Activated T-cell treated with anti-CD3 and anti-CD28 coated beads, Interleukin-2, amount 50 U/mL, for 72 hours (primary cell): ENCODE measurements at regions not wholly inside any gene's neighbourhood (a gene's known extent, or its start where the extent isn't known, plus 50 kb on each side); places are given as distances from the start of the nearest gene placed in this dataset.

Source experiments
- ATAC-seq, 2 donors: fragments of 150-1000 bp; cut with Tn5 transposase; replicated peaks in 1 of 2; 2 replicates each; pipeline ENCODE4 v1.10.0; 2021; ENCODE audit warnings: moderate library complexity in 2 of 2, mild to moderate bottlenecking in 1 of 2
- DNase-seq, 2 donors: peaks; one replicate each; pipeline ENCODE4 v3.0.0; 2021 to 2022; ENCODE audit warnings: mixed read lengths in 1 of 2
- H3K27ac Mint-ChIP-seq: one replicate; pipeline ENCODE4 v1.8.0; 2022; ENCODE audit warnings: mild to moderate bottlenecking, moderate library complexity, mixed read lengths
- H3K27me3 Mint-ChIP-seq: one replicate; pipeline ENCODE4 v1.8.0; 2022; ENCODE audit warnings: low read depth, mixed read lengths
- H3K36me3 Mint-ChIP-seq, 2 donors: one replicate each; pipeline ENCODE4 v1.8.0; 2022; ENCODE audit warnings: mixed read lengths in 2 of 2, mild to moderate bottlenecking in 1 of 2; ENCODE audit not compliant: insufficient read depth in 2 of 2
- H3K4me1 Mint-ChIP-seq: one replicate; pipeline ENCODE4 v1.8.0; 2022; ENCODE audit warnings: low read depth, mixed read lengths
- H3K4me3 Mint-ChIP-seq, 2 donors: one replicate each; pipeline ENCODE4 v1.8.0; 2022; ENCODE audit warnings: mild to moderate bottlenecking in 2 of 2, mixed read lengths in 2 of 2, moderate library complexity in 2 of 2
- H3K9me3 Mint-ChIP-seq, 2 donors: one replicate each; pipeline ENCODE4 v1.8.0; 2022; ENCODE audit warnings: mixed read lengths in 2 of 2

DNA sequence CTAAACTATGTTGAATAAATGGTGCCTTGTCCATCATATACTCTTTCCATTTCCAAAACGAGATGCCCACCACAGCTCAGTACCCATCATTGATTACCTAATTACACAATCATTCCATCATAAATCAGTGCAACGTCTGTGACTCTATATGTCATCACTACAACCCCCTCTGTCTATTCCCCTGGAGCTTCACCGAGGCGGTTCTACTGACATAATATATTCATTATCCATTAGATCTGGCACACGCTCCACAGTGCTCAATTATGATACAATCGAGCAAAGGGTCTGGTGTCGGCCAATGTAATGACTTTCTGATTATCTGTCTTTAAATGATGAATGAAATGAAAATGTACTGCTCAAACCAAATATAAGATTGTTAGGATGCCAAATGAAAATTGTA, 1737.7 kb upstream of the WWC1 start:
- Mint-ChIP-seq H3K27me3 (no peaks in the 10 kb centered on the region), H3K4me1 (no peaks in the 10 kb centered on the region), H3K36me3 (no peaks in the 10 kb centered on the region), H3K27ac (no peak overlapping the region), H3K4me3 (no peak overlapping the region), H3K9me3 (peaks cover 2 to 5% of the 10 kb centered on the region in 2 donors)
- DNase-seq (no peak), ATAC-seq (no peak)

DNA sequence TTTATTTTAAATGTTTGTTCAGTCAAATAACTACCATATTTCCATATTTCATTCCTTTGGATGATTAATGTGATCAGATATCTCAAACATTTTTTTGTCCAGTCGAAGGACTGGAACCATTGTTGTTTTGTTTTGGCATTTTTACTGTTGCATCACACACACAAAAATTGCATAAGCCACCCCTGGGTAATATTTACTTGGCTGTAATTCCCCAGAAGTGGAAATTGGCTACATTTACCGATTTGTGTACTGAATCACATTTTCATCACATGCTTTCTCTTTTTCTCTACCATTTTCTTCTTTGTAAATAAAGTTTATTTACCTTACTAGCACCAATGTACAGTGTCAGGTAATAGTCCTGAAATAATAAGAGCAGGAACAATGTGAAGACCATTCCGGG, 1729.7 kb upstream of the WWC1 start:
- no peaks in the 10 kb centered on the region for H3K27me3 Mint-ChIP-seq
- no peaks in the 10 kb centered on the region for H3K4me1 Mint-ChIP-seq
- no peaks in the 10 kb centered on the region for H3K36me3 Mint-ChIP-seq
- no peak overlapping the region for H3K4me3 Mint-ChIP-seq
- H3K9me3 Mint-ChIP-seq = peaks cover 9 to 13% of the 10 kb centered on the region in 2 donors
- no peak overlapping the region for H3K27ac Mint-ChIP-seq
- ATAC-seq (no peak), DNase-seq (no peak)

DNA sequence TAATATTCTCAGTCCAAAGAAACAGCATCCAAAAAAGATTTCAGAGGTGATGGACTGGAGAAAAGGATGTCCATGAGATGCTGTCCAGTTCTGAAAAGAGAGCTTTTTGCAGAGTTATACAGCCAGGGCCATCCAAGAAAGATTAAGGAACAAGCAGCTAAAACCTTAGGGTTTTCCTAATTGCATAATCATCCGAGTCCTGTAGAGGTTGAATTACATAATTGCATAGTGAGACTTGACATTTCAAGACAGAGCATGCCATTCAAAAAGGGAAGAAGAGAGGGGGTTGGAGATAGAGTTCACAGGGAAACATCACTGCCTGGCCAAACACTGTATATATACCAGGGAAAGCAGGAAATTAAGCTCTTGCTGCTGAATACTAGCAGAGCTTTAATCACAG, 1729.2 kb upstream of the WWC1 start:
- Mint-ChIP-seq H3K27me3 (no peaks in the 10 kb centered on the region), H3K4me3 (no peak overlapping the region), H3K27ac (no peak overlapping the region), H3K4me1 (no peaks in the 10 kb centered on the region), H3K36me3 (no peaks in the 10 kb centered on the region), H3K9me3 (peaks cover 9 to 13% of the 10 kb centered on the region in 2 donors)
- DNase-seq (no peak), ATAC-seq (no peak)

GRCh38 chr5:166566725-166567124, 1724.7 kb upstream of the WWC1 start:
- Mint-ChIP-seq H3K4me1 (no peaks in the 10 kb centered on the region), H3K4me3 (no peak overlapping the region), H3K9me3 (peaks cover 8 to 12% of the 10 kb centered on the region in 2 donors), H3K27ac (no peak overlapping the region), H3K36me3 (no peaks in the 10 kb centered on the region), H3K27me3 (no peaks in the 10 kb centered on the region)
- ATAC-seq (no peak), DNase-seq (no peak)

- Mint-ChIP-seq H3K36me3 (peaks cover 0 to 1% of the 10 kb centered on the region in 2 donors), H3K9me3 (peaks cover 10 to 12% of the 10 kb centered on the region in 2 donors), H3K4me3 (no peak overlapping the region), H3K27me3 (no peaks in the 10 kb centered on the region), H3K4me1 (no peaks in the 10 kb centered on the region), H3K27ac (no peak overlapping the region)
- ATAC-seq (no peak), DNase-seq (no peak)
Observed at GRCh38 chr5:166570865-166571264, 1720.6 kb upstream of the WWC1 start.

GRCh38 chr5:166571668-166572067, 1719.8 kb upstream of the WWC1 start:
- no peak overlapping the region for H3K27ac Mint-ChIP-seq
- peaks cover 0 to 1% of the 10 kb centered on the region in 2 donors for H3K36me3 Mint-ChIP-seq
- no peaks in the 10 kb centered on the region for H3K27me3 Mint-ChIP-seq
- H3K4me3 Mint-ChIP-seq = no peak overlapping the region
- ATAC-seq (no peak), DNase-seq (no peak)
- H3K4me1 Mint-ChIP-seq = no peaks in the 10 kb centered on the region
- peaks cover 10 to 12% of the 10 kb centered on the region in 2 donors for H3K9me3 Mint-ChIP-seq

- no peak for DNase-seq
- Mint-ChIP-seq H3K27ac (no peak overlapping the region), H3K36me3 (peaks cover 0 to 1% of the 10 kb centered on the region in 2 donors), H3K27me3 (no peaks in the 10 kb centered on the region), H3K4me3 (no peak overlapping the region), H3K9me3 (peaks cover 5 to 12% of the 10 kb centered on the region in 2 donors), H3K4me1 (no peaks in the 10 kb centered on the region)
- ATAC-seq = no peak
Observed at GRCh38 chr5:166576323-166576722, 1715.1 kb upstream of the WWC1 start.

GRCh38 chr5:166581826-166582225, 1709.6 kb upstream of the WWC1 start:
- no peaks in the 10 kb centered on the region for H3K27me3 Mint-ChIP-seq

DNA sequence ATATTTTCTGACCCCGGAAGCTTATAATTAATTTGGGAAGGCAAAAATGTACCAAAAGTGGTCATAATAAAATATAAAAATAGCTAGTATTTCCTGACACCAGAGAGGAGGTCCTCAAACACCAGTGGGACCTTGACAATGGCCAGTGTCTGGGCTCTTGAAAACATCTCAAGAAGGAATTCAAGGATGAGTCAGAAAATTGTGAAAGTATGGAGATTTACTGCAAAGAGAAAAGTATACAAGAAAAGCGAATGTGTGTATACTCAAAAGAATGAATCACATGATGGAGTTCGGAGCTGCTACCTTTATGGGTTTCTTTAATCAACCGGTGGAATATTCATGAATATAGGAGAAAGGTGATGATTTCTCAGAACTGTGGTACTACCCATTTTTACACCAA, 1709.0 kb upstream of the WWC1 start:
- ATAC-seq (no peak), DNase-seq (no peak)
- H3K27ac Mint-ChIP-seq = no peak overlapping the region
- no peaks in the 10 kb centered on the region for H3K27me3 Mint-ChIP-seq
- H3K4me3 Mint-ChIP-seq = no peak overlapping the region
- H3K4me1 Mint-ChIP-seq = no peaks in the 10 kb centered on the region
- peaks cover 6 to 13% of the 10 kb centered on the region in 2 donors for H3K9me3 Mint-ChIP-seq
- H3K36me3 Mint-ChIP-seq = no peaks in the 10 kb centered on the region

More at GRCh38 chr5:166581826-166582225, 1709.6 kb upstream of the WWC1 start:
- DNase-seq = no peak
- Mint-ChIP-seq H3K9me3 (peaks cover 6 to 13% of the 10 kb centered on the region in 2 donors), H3K27ac (no peak overlapping the region), H3K4me3 (no peak overlapping the region), H3K36me3 (no peaks in the 10 kb centered on the region), H3K4me1 (no peaks in the 10 kb centered on the region)
- ATAC-seq = no peak

DNA sequence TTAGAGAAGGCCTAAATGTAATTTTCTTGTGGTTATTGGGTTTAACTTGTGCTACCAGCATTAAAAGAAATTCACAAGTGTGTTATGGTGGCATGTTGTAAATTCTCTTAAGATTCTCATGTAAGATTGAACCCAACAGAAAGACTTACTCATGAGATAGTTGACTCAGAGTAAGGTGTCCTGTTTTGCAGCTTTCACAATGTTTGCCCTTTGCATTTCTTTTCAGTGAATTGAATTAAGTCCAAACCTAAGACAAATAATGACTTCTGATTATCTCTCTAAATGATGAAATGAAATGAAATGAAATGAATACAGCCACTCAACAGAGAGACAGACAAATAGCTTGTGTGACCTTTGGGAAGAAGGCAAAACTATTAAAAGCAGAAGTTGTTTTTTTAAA, 1696.9 kb upstream of the WWC1 start:
- Mint-ChIP-seq H3K27ac (no peak overlapping the region), H3K36me3 (no peaks in the 10 kb centered on the region), H3K4me1 (no peaks in the 10 kb centered on the region), H3K4me3 (no peak overlapping the region), H3K27me3 (no peaks in the 10 kb centered on the region), H3K9me3 (peaks cover 6 to 7% of the 10 kb centered on the region in 2 donors)
- ATAC-seq = no peak
- DNase-seq = no peak

- no peaks in the 10 kb centered on the region for H3K4me1 Mint-ChIP-seq
- no peaks in the 10 kb centered on the region for H3K36me3 Mint-ChIP-seq
- no peak overlapping the region for H3K4me3 Mint-ChIP-seq
- ATAC-seq (no peak), DNase-seq (no peak)
- no peaks in the 10 kb centered on the region for H3K27me3 Mint-ChIP-seq
- no peak overlapping the region for H3K27ac Mint-ChIP-seq
- peaks cover 7 to 10% of the 10 kb centered on the region in 2 donors for H3K9me3 Mint-ChIP-seq
Observed at GRCh38 chr5:166595274-166595951, 1696.0 kb upstream of the WWC1 start.

DNA sequence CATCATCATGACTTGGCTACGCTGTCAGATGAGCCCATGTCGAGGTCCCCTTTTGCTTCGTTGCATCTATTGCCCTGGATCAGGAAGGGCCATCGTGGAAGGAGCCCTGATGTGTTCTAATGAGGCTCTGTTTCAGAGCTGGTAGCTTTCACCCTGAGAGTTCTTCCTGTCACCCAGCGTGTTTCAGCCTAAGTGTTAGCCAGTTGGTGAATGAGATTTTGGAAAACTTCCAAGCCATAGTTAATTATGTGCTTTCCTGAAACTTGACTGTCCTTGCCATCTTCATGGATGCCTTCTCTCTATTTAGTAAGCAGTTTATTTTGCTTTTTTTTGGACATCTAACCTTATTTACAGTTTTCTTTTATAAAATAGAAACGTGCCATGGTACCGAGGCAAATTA, 1695.4 kb upstream of the WWC1 start:
- Mint-ChIP-seq H3K27me3 (no peaks in the 10 kb centered on the region), H3K27ac (no peak overlapping the region), H3K4me1 (no peaks in the 10 kb centered on the region), H3K9me3 (peaks cover 7 to 10% of the 10 kb centered on the region in 2 donors), H3K36me3 (no peaks in the 10 kb centered on the region), H3K4me3 (no peak overlapping the region)
- DNase-seq (no peak), ATAC-seq (no peak)

- no peaks in the 10 kb centered on the region for H3K27me3 Mint-ChIP-seq
- H3K36me3 Mint-ChIP-seq = no peaks in the 10 kb centered on the region
- DNase-seq (no peak), ATAC-seq (no peak)
- no peak overlapping the region for H3K27ac Mint-ChIP-seq
- H3K4me1 Mint-ChIP-seq = no peaks in the 10 kb centered on the region
- no peak overlapping the region for H3K4me3 Mint-ChIP-seq
- H3K9me3 Mint-ChIP-seq = peaks cover 14 to 16% of the 10 kb centered on the region in 2 donors
Observed at GRCh38 chr5:166602271-166602670, 1689.2 kb upstream of the WWC1 start.

- DNase-seq = no peak
- Mint-ChIP-seq H3K4me3 (no peak overlapping the region), H3K9me3 (peaks cover 8 to 11% of the 10 kb centered on the region in 2 donors), H3K27me3 (no peaks in the 10 kb centered on the region), H3K27ac (no peak overlapping the region), H3K4me1 (no peaks in the 10 kb centered on the region), H3K36me3 (no peaks in the 10 kb centered on the region)
- ATAC-seq = no peak
Observed at GRCh38 chr5:166617507-166617906, 1673.9 kb upstream of the WWC1 start.
